ENCODE measurements at regions not wholly inside any gene's neighbourhood (a gene's known extent, or its start where the extent isn't known, plus 50 kb on each side); places are given as distances from the start of the nearest gene placed in this dataset.

GRCh38 chr16:65937455-65937854 is 429.0 kb upstream of the CDH5 start:
- H3K36me3 ChIP-seq (ENCODE audit: control insufficient read depth, insufficient read depth, low read length), result no peaks in the 10 kb centered on the region
- no peak overlapping the region for H3K4me3 ChIP-seq (ENCODE audit: low read depth, low read length)
- H3K27me3 ChIP-seq (ENCODE audit: control insufficient read depth, insufficient read depth, low read length), result no peaks in the 10 kb centered on the region
- TF ChIP-seq, protein P1, sequence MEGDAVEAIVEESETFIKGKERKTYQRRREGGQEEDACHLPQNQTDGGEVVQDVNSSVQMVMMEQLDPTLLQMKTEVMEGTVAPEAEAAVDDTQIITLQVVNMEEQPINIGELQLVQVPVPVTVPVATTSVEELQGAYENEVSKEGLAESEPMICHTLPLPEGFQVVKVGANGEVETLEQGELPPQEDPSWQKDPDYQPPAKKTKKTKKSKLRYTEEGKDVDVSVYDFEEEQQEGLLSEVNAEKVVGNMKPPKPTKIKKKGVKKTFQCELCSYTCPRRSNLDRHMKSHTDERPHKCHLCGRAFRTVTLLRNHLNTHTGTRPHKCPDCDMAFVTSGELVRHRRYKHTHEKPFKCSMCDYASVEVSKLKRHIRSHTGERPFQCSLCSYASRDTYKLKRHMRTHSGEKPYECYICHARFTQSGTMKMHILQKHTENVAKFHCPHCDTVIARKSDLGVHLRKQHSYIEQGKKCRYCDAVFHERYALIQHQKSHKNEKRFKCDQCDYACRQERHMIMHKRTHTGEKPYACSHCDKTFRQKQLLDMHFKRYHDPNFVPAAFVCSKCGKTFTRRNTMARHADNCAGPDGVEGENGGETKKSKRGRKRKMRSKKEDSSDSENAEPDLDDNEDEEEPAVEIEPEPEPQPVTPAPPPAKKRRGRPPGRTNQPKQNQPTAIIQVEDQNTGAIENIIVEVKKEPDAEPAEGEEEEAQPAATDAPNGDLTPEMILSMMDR (IDR thresholded peaks at IDR 0.05; ENCODE audit: insufficient read depth, low read length, severe bottlenecking), result no peak
- no peak for FAIRE-seq
- DNase-seq (ENCODE audit: low read depth), result no peak

- H3K27me3 ChIP-seq (ENCODE audit: control insufficient read depth, insufficient read depth, low read length), result no peaks in the 10 kb centered on the region
- no peak overlapping the region for H3K4me3 ChIP-seq (ENCODE audit: low read depth, low read length)
- no peaks in the 10 kb centered on the region for H3K36me3 ChIP-seq (ENCODE audit: control insufficient read depth, insufficient read depth, low read length)
- DNase-seq (ENCODE audit: low read depth) (no peak), FAIRE-seq (no peak)
- TF ChIP-seq, protein P1 (IDR thresholded peaks at IDR 0.05; ENCODE audit: insufficient read depth, low read length, severe bottlenecking), result no peak
These were observed 430.4 kb upstream of the CDH5 start for GRCh38 chr16:65936096-65936495.

DNA sequence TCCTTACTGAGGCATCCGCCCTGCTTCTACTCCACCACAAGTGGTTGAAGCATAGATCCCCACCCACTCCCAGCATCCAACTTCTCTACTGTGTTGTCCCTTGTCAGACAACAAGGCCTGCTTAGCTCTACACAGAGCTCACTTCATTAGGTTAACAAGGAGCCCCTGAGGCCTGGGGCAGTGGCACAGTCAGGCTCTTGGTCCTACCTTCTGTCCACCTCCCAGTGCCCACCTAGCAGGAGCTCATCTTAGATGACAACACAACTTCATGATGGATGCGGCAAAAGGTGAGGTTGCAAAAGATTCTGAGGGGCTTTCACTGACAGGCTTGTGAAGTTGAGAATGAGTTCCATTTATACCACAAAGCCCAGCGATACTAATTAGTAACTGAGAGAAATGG is 432.0 kb upstream of the CDH5 start:
- TF ChIP-seq, protein P1 (IDR thresholded peaks at IDR 0.05; ENCODE audit: insufficient read depth, low read length, severe bottlenecking), result no peak
- Histone ChIP-seq H3K4me3 (ENCODE audit: low read depth, low read length) (no peak overlapping the region), H3K27me3 (ENCODE audit: control insufficient read depth, insufficient read depth, low read length) (no peaks in the 10 kb centered on the region), H3K36me3 (ENCODE audit: control insufficient read depth, insufficient read depth, low read length) (no peaks in the 10 kb centered on the region)
- DNase-seq (ENCODE audit: low read depth), result no peak
- FAIRE-seq, result no peak

- Histone ChIP-seq H3K27me3 (ENCODE audit: control insufficient read depth, insufficient read depth, low read length) (no peaks in the 10 kb centered on the region), H3K36me3 (ENCODE audit: control insufficient read depth, insufficient read depth, low read length) (no peaks in the 10 kb centered on the region), H3K4me3 (ENCODE audit: low read depth, low read length) (no peak overlapping the region)
- FAIRE-seq (no peak), DNase-seq (ENCODE audit: low read depth) (no peak)
- TF ChIP-seq, protein P1 (IDR thresholded peaks at IDR 0.05; ENCODE audit: insufficient read depth, low read length, severe bottlenecking), result no peak
These were observed 432.8 kb upstream of the CDH5 start for GRCh38 chr16:65933703-65934102.

DNA sequence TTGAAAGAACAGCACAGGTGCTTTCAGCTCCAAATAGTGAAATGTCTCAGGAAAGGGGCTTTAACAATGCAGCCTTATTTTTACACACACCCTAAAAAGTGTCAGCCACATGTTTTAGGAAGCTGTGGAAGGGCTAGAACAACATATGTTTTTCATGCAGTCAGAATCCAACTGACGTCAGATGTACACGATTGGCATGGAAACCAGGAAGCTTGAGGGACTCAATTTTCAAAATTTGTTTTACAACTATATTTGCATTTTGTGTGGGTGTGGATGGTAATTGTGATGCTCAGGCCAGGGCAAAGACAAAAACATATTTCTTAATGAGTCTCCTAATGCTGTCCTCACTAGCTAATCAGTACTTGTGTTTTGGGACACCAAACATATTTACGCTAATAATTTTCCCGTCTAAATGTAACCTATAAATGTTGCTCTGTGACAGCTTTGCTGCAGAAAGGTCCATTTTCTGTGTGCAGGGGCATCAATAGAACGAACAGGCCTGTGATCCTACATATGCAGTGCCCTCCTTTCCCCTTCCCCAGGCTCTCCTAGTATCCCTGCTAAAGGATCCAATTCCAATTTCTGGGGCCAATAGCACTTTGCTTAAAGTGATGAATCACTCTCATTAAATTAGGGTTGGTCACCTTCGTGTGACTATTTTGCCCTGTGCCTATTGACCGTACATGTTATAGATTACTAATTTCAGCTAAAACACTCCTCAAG is 434.0 kb upstream of the CDH5 start:
- FAIRE-seq, result no peak
- no peak overlapping the region for H3K4me3 ChIP-seq (ENCODE audit: low read depth, low read length)
- TF ChIP-seq, protein P1 (IDR thresholded peaks at IDR 0.05; ENCODE audit: insufficient read depth, low read length, severe bottlenecking), result no peak

GRCh38 chr16:65922923-65923322 is 443.6 kb upstream of the CDH5 start:
- DNase-seq (ENCODE audit: low read depth) (no peak), FAIRE-seq (no peak)
- no peaks in the 10 kb centered on the region for H3K36me3 ChIP-seq (ENCODE audit: control insufficient read depth, insufficient read depth, low read length)
- no peak overlapping the region for H3K4me3 ChIP-seq (ENCODE audit: low read depth, low read length)
- TF ChIP-seq, protein P1 (IDR thresholded peaks at IDR 0.05; ENCODE audit: insufficient read depth, low read length, severe bottlenecking), result no peak
- no peaks in the 10 kb centered on the region for H3K27me3 ChIP-seq (ENCODE audit: control insufficient read depth, insufficient read depth, low read length)

More for the DNA sequence above, 434.0 kb upstream of the CDH5 start:
- no peaks in the 10 kb centered on the region for H3K36me3 ChIP-seq (ENCODE audit: control insufficient read depth, insufficient read depth, low read length)
- DNase-seq (ENCODE audit: low read depth), result no peak
- no peaks in the 10 kb centered on the region for H3K27me3 ChIP-seq (ENCODE audit: control insufficient read depth, insufficient read depth, low read length)

All from bronchial epithelial cell (primary cell).